ENCODE measurements at regions not wholly inside any gene's neighbourhood (a gene's known extent, or its start where the extent isn't known, plus 50 kb on each side); places are given as distances from the start of the nearest gene placed in this dataset.

- no peak for DNase-seq (ENCODE audit: low spot score)
- no peak overlapping the region for H3K9ac ChIP-seq (ENCODE audit: low read depth, low read length, poor library complexity)
- no peak overlapping the region for H2AK5ac ChIP-seq (ENCODE audit: low read depth, low read length)
- H3K4ac ChIP-seq (ENCODE audit: low read length): no peak overlapping the region
- no peak overlapping the region for H3K23ac ChIP-seq (ENCODE audit: low read depth, low read length, poor library complexity)
- peaks cover 0 to 3% (median 0%) of the 10 kb centered on the region in 3 experiments for H3K27me3 ChIP-seq (ENCODE audit: control insufficient read depth in 3 of 3, insufficient read depth in 3 of 3, low read depth in 1 of 3, low read length in 3 of 3)
- no peak overlapping the region for H3K4me2 ChIP-seq (ENCODE audit: insufficient read depth, low read length, poor library complexity, severe bottlenecking)
- no peak overlapping the region for H2BK120ac ChIP-seq (ENCODE audit: low read depth, low read length)
- H3K36me3 ChIP-seq (replicated peaks in 1 of 2; ENCODE audit: control insufficient read depth in 2 of 2, insufficient read depth in 2 of 2, low read length in 2 of 2): no peaks in the 10 kb centered on the region
- no peaks in the 10 kb centered on the region for H3K4me1 ChIP-seq (ENCODE audit: control insufficient read depth in 2 of 2, insufficient read depth in 1 of 2, low read depth in 1 of 2, low read length in 2 of 2)
- no peak overlapping the region for H2BK12ac ChIP-seq (ENCODE audit: low read length)
- H3K27ac ChIP-seq (replicated peaks; ENCODE audit: low read length): no peak overlapping the region
- H4K8ac ChIP-seq (ENCODE audit: low read depth, low read length): no peak overlapping the region
- no peak overlapping the region for H3K4me3 ChIP-seq (ENCODE audit: low read length in 2 of 2)
- H3K14ac ChIP-seq (ENCODE audit: low read length): no peak overlapping the region
- no peak overlapping the region for H2BK15ac ChIP-seq (ENCODE audit: low read length)
- no peaks in the 10 kb centered on the region for H3K9me3 ChIP-seq (replicated peaks in 1 of 2; ENCODE audit: control insufficient read depth in 2 of 2, insufficient read depth in 1 of 2, low read depth in 1 of 2, low read length in 2 of 2)
- no peak overlapping the region for H2BK5ac ChIP-seq (ENCODE audit: low read length)
- H2AFZ ChIP-seq (ENCODE audit: low read length): no peak overlapping the region
- no peak overlapping the region for H4K91ac ChIP-seq (ENCODE audit: low read depth, low read length, poor library complexity)
- no peak overlapping the region for H3K18ac ChIP-seq (ENCODE audit: low read length)
- H3K79me1 ChIP-seq (ENCODE audit: low read depth, low read length): no peaks in the 10 kb centered on the region
Measured at GRCh38 chr18:22567794-22568193, 150.1 kb upstream of the CTAGE1 start.

- no peak for DNase-seq (ENCODE audit: low spot score)
- Histone ChIP-seq H3K14ac (ENCODE audit: low read length) (no peak overlapping the region), H3K27ac (replicated peaks; ENCODE audit: low read length) (no peak overlapping the region), H2BK12ac (ENCODE audit: low read length) (no peak overlapping the region), H2AFZ (ENCODE audit: low read length) (no peak overlapping the region), H4K91ac (ENCODE audit: low read depth, low read length, poor library complexity) (no peak overlapping the region), H3K4ac (ENCODE audit: low read length) (no peak overlapping the region), H3K4me3 (ENCODE audit: low read length in 2 of 2) (peak overlapping the region in 1 of 2 donors; percentile 3), H3K27me3 (ENCODE audit: control insufficient read depth in 3 of 3, insufficient read depth in 3 of 3, low read depth in 1 of 3, low read length in 3 of 3) (no peaks in the 10 kb centered on the region), H2AK5ac (ENCODE audit: low read depth, low read length) (no peak overlapping the region), H3K4me1 (ENCODE audit: control insufficient read depth in 2 of 2, insufficient read depth in 1 of 2, low read depth in 1 of 2, low read length in 2 of 2) (no peaks in the 10 kb centered on the region), H3K36me3 (replicated peaks in 1 of 2; ENCODE audit: control insufficient read depth in 2 of 2, insufficient read depth in 2 of 2, low read length in 2 of 2) (no peaks in the 10 kb centered on the region), H3K23ac (ENCODE audit: low read depth, low read length, poor library complexity) (no peak overlapping the region), H3K9ac (ENCODE audit: low read depth, low read length, poor library complexity) (no peak overlapping the region), H2BK120ac (ENCODE audit: low read depth, low read length) (no peak overlapping the region), H3K4me2 (ENCODE audit: insufficient read depth, low read length, poor library complexity, severe bottlenecking) (no peak overlapping the region), H2BK15ac (ENCODE audit: low read length) (no peak overlapping the region), H4K8ac (ENCODE audit: low read depth, low read length) (no peak overlapping the region), H3K79me1 (ENCODE audit: low read depth, low read length) (no peaks in the 10 kb centered on the region), H3K9me3 (replicated peaks in 1 of 2; ENCODE audit: control insufficient read depth in 2 of 2, insufficient read depth in 1 of 2, low read depth in 1 of 2, low read length in 2 of 2) (no peaks in the 10 kb centered on the region), H2BK5ac (ENCODE audit: low read length) (no peak overlapping the region), H3K18ac (ENCODE audit: low read length) (no peak overlapping the region)
- no CpG with 5 or more reads among the region's 4 CpGs for WGBS, 2 donors (ENCODE audit: extremely low coverage in 2 of 2, insufficient read length in 2 of 2, insufficient replicate concordance in 1 of 2)
Measured at GRCh38 chr18:22570492-22570891, 152.8 kb upstream of the CTAGE1 start.

- H3K36me3 ChIP-seq (replicated peaks in 1 of 2; ENCODE audit: control insufficient read depth in 2 of 2, insufficient read depth in 2 of 2, low read length in 2 of 2): no peaks in the 10 kb centered on the region
- no peak overlapping the region for H3K4me3 ChIP-seq (ENCODE audit: low read length in 2 of 2)
- no peak overlapping the region for H2AK5ac ChIP-seq (ENCODE audit: low read depth, low read length)
- H3K27ac ChIP-seq (replicated peaks; ENCODE audit: low read length): no peak overlapping the region
- no peaks in the 10 kb centered on the region for H3K9me3 ChIP-seq (replicated peaks in 1 of 2; ENCODE audit: control insufficient read depth in 2 of 2, insufficient read depth in 1 of 2, low read depth in 1 of 2, low read length in 2 of 2)
- no peaks in the 10 kb centered on the region for H3K4me1 ChIP-seq (ENCODE audit: control insufficient read depth in 2 of 2, insufficient read depth in 1 of 2, low read depth in 1 of 2, low read length in 2 of 2)
- H3K79me1 ChIP-seq (ENCODE audit: low read depth, low read length): no peaks in the 10 kb centered on the region
- no peaks in the 10 kb centered on the region for H3K27me3 ChIP-seq (ENCODE audit: control insufficient read depth in 3 of 3, insufficient read depth in 3 of 3, low read depth in 1 of 3, low read length in 3 of 3)
- no peak overlapping the region for H3K9ac ChIP-seq (ENCODE audit: low read depth, low read length, poor library complexity)
- no peak overlapping the region for H3K4me2 ChIP-seq (ENCODE audit: insufficient read depth, low read length, poor library complexity, severe bottlenecking)
- DNase-seq (ENCODE audit: low spot score): no peak
- no peak overlapping the region for H4K8ac ChIP-seq (ENCODE audit: low read depth, low read length)
- no peak overlapping the region for H2BK120ac ChIP-seq (ENCODE audit: low read depth, low read length)
- H2AFZ ChIP-seq (ENCODE audit: low read length): no peak overlapping the region
- no peak overlapping the region for H3K4ac ChIP-seq (ENCODE audit: low read length)
- H3K23ac ChIP-seq (ENCODE audit: low read depth, low read length, poor library complexity): no peak overlapping the region
- no peak overlapping the region for H3K18ac ChIP-seq (ENCODE audit: low read length)
- H3K14ac ChIP-seq (ENCODE audit: low read length): no peak overlapping the region
- H4K91ac ChIP-seq (ENCODE audit: low read depth, low read length, poor library complexity): no peak overlapping the region
- H2BK15ac ChIP-seq (ENCODE audit: low read length): no peak overlapping the region
- no peak overlapping the region for H2BK5ac ChIP-seq (ENCODE audit: low read length)
- WGBS, 2 donors (ENCODE audit: extremely low coverage in 2 of 2, insufficient read length in 2 of 2, insufficient replicate concordance in 1 of 2): no CpG with 5 or more reads among the region's 1 CpG
- H2BK12ac ChIP-seq (ENCODE audit: low read length): no peak overlapping the region
Measured at GRCh38 chr18:22572341-22572740, 154.6 kb upstream of the CTAGE1 start.

- Histone ChIP-seq H3K27me3 (ENCODE audit: control insufficient read depth in 3 of 3, insufficient read depth in 3 of 3, low read depth in 1 of 3, low read length in 3 of 3) (no peaks in the 10 kb centered on the region), H2AK5ac (ENCODE audit: low read depth, low read length) (no peak overlapping the region), H3K9me3 (replicated peaks in 1 of 2; ENCODE audit: control insufficient read depth in 2 of 2, insufficient read depth in 1 of 2, low read depth in 1 of 2, low read length in 2 of 2) (no peaks in the 10 kb centered on the region), H3K9ac (ENCODE audit: low read depth, low read length, poor library complexity) (no peak overlapping the region), H3K14ac (ENCODE audit: low read length) (no peak overlapping the region), H3K23ac (ENCODE audit: low read depth, low read length, poor library complexity) (no peak overlapping the region), H4K91ac (ENCODE audit: low read depth, low read length, poor library complexity) (peak overlapping the region; percentile 11), H2AFZ (ENCODE audit: low read length) (no peak overlapping the region), H3K27ac (replicated peaks; ENCODE audit: low read length) (no peak overlapping the region), H4K8ac (ENCODE audit: low read depth, low read length) (no peak overlapping the region), H3K4ac (ENCODE audit: low read length) (no peak overlapping the region), H2BK15ac (ENCODE audit: low read length) (no peak overlapping the region), H2BK5ac (ENCODE audit: low read length) (no peak overlapping the region), H3K4me2 (ENCODE audit: insufficient read depth, low read length, poor library complexity, severe bottlenecking) (no peak overlapping the region), H2BK12ac (ENCODE audit: low read length) (no peak overlapping the region), H3K79me1 (ENCODE audit: low read depth, low read length) (no peaks in the 10 kb centered on the region), H3K18ac (ENCODE audit: low read length) (no peak overlapping the region), H3K36me3 (replicated peaks in 1 of 2; ENCODE audit: control insufficient read depth in 2 of 2, insufficient read depth in 2 of 2, low read length in 2 of 2) (no peaks in the 10 kb centered on the region), H2BK120ac (ENCODE audit: low read depth, low read length) (no peak overlapping the region), H3K4me1 (ENCODE audit: control insufficient read depth in 2 of 2, insufficient read depth in 1 of 2, low read depth in 1 of 2, low read length in 2 of 2) (peaks cover 0 to 1% of the 10 kb centered on the region in 2 donors), H3K4me3 (ENCODE audit: low read length in 2 of 2) (no peak overlapping the region)
- WGBS, 2 donors (ENCODE audit: extremely low coverage in 2 of 2, insufficient read length in 2 of 2, insufficient replicate concordance in 1 of 2): no CpG with 5 or more reads among the region's 5 CpGs
- DNase-seq (ENCODE audit: low spot score): no peak
Measured at GRCh38 chr18:22579271-22579670, 161.6 kb upstream of the CTAGE1 start.

All from neuronal stem cell (in vitro differentiated cells).